Peyer's patch (tissue), 4 donors: ENCODE measurements at regions not wholly inside any gene's neighbourhood (a gene's known extent, or its start where the extent isn't known, plus 50 kb on each side); places are given as distances from the start of the nearest gene placed in this dataset.

Source experiments
- POLR2A ChIP-seq, 2 donors: fragments of 450-650 bp; IDR thresholded peaks; one replicate each; pipeline ENCODE4 v1.5.1; 2017; ENCODE audit warnings: antibody characterized with exemption in 2 of 2, mild to moderate bottlenecking in 2 of 2, moderate library complexity in 2 of 2
- TF ChIP-seq, protein P1 (sequence below), 6 experiments: fragments of 450-650 bp in 4 of 6; fragments of 200-600 bp in 2 of 6; sonication (generic) in 1 of 6; IDR thresholded peaks; one replicate each; pipeline ENCODE4 v1.5.1; 2017 to 2019; ENCODE audit warnings: antibody characterized with exemption in 6 of 6, mild to moderate bottlenecking in 3 of 6, moderate library complexity in 1 of 6

- TF ChIP-seq, protein P1, sequence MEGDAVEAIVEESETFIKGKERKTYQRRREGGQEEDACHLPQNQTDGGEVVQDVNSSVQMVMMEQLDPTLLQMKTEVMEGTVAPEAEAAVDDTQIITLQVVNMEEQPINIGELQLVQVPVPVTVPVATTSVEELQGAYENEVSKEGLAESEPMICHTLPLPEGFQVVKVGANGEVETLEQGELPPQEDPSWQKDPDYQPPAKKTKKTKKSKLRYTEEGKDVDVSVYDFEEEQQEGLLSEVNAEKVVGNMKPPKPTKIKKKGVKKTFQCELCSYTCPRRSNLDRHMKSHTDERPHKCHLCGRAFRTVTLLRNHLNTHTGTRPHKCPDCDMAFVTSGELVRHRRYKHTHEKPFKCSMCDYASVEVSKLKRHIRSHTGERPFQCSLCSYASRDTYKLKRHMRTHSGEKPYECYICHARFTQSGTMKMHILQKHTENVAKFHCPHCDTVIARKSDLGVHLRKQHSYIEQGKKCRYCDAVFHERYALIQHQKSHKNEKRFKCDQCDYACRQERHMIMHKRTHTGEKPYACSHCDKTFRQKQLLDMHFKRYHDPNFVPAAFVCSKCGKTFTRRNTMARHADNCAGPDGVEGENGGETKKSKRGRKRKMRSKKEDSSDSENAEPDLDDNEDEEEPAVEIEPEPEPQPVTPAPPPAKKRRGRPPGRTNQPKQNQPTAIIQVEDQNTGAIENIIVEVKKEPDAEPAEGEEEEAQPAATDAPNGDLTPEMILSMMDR (IDR thresholded peaks at IDR 0.05), result no peak
- no peak for TF ChIP-seq POLR2A (IDR thresholded peaks at IDR 0.05)
These were observed 85.7 kb upstream of the TAB2 start for GRCh38 chr6:149231778-149232177.
